ENCODE measurements at regions not wholly inside any gene's neighbourhood (a gene's known extent, or its start where the extent isn't known, plus 50 kb on each side); places are given as distances from the start of the nearest gene placed in this dataset.
"Not testable (repeated sequence)": the region's sequence is repeated elsewhere in the genome, so short reads cannot be mapped to it uniquely, and the experiment has no call there.

DNA sequence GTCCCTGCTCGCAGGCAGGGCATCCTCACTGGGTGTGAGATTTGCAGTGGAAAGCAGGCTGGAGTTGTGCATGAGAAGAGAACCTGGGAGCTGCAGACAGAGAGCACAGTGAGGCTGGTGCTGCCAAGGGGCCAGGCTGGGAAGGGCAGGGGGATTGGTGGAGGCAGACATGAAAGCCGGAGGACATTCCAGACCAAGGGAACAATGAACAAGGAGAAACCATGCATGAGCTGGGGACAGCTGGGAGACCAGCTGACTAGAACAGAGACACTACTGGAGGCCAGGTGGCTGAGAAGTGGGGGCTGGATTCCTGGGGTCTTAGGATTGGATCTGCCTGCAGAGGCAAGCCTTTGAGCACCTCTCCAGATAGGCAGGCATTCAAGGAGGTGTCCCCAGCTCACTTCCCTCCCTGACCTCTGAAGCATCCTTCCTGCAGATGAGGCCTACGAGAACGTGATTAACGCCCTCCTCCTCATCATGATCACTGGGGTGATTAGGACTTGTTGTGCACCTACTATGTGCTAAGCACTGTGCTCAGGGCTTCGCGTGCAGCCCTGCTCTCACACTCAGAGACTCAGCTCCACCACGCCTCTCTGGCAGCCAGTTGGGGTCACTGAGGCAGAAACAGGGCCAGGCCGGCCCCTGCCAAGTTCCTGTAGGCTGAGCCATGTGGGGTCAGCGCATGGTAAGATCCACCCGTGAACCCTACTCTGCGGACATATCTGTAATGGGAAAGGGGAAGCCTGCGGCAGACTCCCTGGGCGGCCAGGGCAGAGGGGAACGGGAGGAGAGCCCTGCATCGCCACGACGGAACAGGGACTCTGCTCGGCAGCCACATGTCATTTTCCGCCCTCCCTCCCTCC, 74.8 kb upstream of the SLC66A3 start:
- intact Hi-C loops (cut with micrococcal nuclease; ENCODE audit: unreplicated experiment), result no loop called here
- no peak overlapping the region for H3K4me3 Mint-ChIP-seq (ENCODE audit: low read depth, unreplicated experiment)
- TF ChIP-seq, protein P1, sequence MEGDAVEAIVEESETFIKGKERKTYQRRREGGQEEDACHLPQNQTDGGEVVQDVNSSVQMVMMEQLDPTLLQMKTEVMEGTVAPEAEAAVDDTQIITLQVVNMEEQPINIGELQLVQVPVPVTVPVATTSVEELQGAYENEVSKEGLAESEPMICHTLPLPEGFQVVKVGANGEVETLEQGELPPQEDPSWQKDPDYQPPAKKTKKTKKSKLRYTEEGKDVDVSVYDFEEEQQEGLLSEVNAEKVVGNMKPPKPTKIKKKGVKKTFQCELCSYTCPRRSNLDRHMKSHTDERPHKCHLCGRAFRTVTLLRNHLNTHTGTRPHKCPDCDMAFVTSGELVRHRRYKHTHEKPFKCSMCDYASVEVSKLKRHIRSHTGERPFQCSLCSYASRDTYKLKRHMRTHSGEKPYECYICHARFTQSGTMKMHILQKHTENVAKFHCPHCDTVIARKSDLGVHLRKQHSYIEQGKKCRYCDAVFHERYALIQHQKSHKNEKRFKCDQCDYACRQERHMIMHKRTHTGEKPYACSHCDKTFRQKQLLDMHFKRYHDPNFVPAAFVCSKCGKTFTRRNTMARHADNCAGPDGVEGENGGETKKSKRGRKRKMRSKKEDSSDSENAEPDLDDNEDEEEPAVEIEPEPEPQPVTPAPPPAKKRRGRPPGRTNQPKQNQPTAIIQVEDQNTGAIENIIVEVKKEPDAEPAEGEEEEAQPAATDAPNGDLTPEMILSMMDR (IDR thresholded peaks at IDR 0.05; ENCODE audit: unreplicated experiment), result no peak
- no peak for DNase-seq
- H3K9me3 Mint-ChIP-seq (ENCODE audit: low read depth, unreplicated experiment), result no peaks in the 10 kb centered on the region
- BruUV-seq (replicated peaks), result no TSS peak
- H3K27ac Mint-ChIP-seq (ENCODE audit: unreplicated experiment), result no peak overlapping the region
- CTCF ChIA-PET, result no interaction called here
- no peaks in the 10 kb centered on the region for H3K4me1 Mint-ChIP-seq (ENCODE audit: low read depth, unreplicated experiment)
- H3K36me3 Mint-ChIP-seq (ENCODE audit: insufficient read depth, unreplicated experiment), result no peaks in the 10 kb centered on the region
- H3K27me3 Mint-ChIP-seq (ENCODE audit: unreplicated experiment), result peaks cover 65% of the 10 kb centered on the region

DNA sequence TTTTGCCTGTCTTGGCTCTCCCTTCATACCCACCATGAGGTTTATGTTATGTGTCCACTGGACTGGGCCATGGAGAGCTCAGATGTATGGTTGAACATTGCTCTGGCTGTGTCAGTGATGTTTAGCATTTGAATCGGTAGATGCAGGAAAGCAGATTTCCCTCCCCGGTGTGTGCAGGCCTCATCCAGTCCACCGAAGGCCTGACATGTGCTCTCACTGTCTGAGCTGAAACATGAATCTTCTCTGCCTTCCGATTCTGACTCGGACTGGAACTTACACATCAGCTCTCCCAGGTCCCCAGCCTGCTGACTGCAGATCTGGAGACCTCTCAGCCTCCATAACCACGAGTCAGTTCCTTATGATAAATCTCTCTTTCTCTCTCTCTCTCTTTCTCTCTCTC, 72.4 kb upstream of the SLC66A3 start:
- BruUV-seq (replicated peaks), result no TSS peak
- Mint-ChIP-seq H3K36me3 (ENCODE audit: insufficient read depth, unreplicated experiment) (no peaks in the 10 kb centered on the region), H3K4me1 (ENCODE audit: low read depth, unreplicated experiment) (no peaks in the 10 kb centered on the region), H3K4me3 (ENCODE audit: low read depth, unreplicated experiment) (no peak overlapping the region), H3K27me3 (ENCODE audit: unreplicated experiment) (peaks cover 63% of the 10 kb centered on the region), H3K27ac (ENCODE audit: unreplicated experiment) (no peak overlapping the region), H3K9me3 (ENCODE audit: low read depth, unreplicated experiment) (no peaks in the 10 kb centered on the region)
- intact Hi-C loops (cut with micrococcal nuclease; ENCODE audit: unreplicated experiment), result no loop called here
- TF ChIP-seq, protein P1 (IDR thresholded peaks at IDR 0.05; ENCODE audit: unreplicated experiment), result no peak
- no peak for DNase-seq
- CTCF ChIA-PET, result no interaction called here

DNA sequence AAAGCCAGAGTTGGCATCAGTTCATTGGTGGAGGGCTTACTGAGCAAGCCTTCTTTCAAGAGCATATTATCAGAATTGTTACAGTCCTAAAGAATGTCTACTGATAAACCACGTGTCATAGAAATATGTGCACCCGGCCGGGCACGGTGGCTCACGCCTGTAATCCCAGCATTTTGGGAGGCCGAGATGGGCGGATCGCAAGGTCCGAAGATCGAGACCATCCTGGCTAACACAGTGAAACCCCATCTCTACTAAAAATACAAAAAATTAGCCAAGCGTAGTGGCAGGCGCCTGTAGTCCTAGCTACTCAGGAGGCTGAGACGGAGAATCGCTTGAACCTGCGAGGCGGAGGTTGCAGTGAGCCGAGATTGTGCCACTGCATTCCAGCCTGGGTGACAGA, 66.4 kb upstream of the SLC66A3 start:
- H3K4me3 Mint-ChIP-seq (ENCODE audit: low read depth, unreplicated experiment); H3K4me1 Mint-ChIP-seq (ENCODE audit: low read depth, unreplicated experiment); BruUV-seq (replicated peaks); H3K9me3 Mint-ChIP-seq (ENCODE audit: low read depth, unreplicated experiment); CTCF ChIA-PET; H3K27ac Mint-ChIP-seq (ENCODE audit: unreplicated experiment); DNase-seq; intact Hi-C loops (cut with micrococcal nuclease; ENCODE audit: unreplicated experiment); H3K36me3 Mint-ChIP-seq (ENCODE audit: insufficient read depth, unreplicated experiment): not testable (repeated sequence)
- peaks cover 53% of the 10 kb centered on the region for H3K27me3 Mint-ChIP-seq (ENCODE audit: unreplicated experiment)

DNA sequence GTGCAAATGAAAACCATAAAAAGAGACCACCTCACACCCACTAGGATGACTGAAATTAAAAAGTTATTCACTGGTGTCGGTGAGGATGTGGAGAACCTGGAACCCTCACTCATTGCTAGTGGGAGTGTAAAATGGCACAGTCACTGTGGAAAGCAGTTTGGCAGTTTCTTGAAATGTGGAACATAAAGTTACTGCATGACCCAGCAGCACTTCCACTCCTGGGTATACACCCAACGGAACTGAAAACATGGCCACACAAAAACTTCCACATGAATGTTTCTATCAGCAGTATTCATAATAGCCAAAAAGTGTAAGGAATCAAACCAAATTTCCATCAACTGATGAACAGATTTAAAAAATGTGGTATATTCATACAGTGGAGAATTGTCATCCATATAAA, 65.1 kb upstream of the SLC66A3 start:
- no peaks in the 10 kb centered on the region for H3K4me1 Mint-ChIP-seq (ENCODE audit: low read depth, unreplicated experiment)
- H3K27ac Mint-ChIP-seq (ENCODE audit: unreplicated experiment), result no peak overlapping the region
- no peak for DNase-seq
- CTCF ChIA-PET, result no interaction called here
- no peaks in the 10 kb centered on the region for H3K36me3 Mint-ChIP-seq (ENCODE audit: insufficient read depth, unreplicated experiment)
- no peaks in the 10 kb centered on the region for H3K9me3 Mint-ChIP-seq (ENCODE audit: low read depth, unreplicated experiment)
- no peak overlapping the region for H3K4me3 Mint-ChIP-seq (ENCODE audit: low read depth, unreplicated experiment)
- intact Hi-C loops (cut with micrococcal nuclease; ENCODE audit: unreplicated experiment), result no loop called here
- BruUV-seq (replicated peaks), result no TSS peak
- H3K27me3 Mint-ChIP-seq (ENCODE audit: unreplicated experiment), result peaks cover 54% of the 10 kb centered on the region
- TF ChIP-seq, protein P1 (IDR thresholded peaks at IDR 0.05; ENCODE audit: unreplicated experiment), result no peak

DNA sequence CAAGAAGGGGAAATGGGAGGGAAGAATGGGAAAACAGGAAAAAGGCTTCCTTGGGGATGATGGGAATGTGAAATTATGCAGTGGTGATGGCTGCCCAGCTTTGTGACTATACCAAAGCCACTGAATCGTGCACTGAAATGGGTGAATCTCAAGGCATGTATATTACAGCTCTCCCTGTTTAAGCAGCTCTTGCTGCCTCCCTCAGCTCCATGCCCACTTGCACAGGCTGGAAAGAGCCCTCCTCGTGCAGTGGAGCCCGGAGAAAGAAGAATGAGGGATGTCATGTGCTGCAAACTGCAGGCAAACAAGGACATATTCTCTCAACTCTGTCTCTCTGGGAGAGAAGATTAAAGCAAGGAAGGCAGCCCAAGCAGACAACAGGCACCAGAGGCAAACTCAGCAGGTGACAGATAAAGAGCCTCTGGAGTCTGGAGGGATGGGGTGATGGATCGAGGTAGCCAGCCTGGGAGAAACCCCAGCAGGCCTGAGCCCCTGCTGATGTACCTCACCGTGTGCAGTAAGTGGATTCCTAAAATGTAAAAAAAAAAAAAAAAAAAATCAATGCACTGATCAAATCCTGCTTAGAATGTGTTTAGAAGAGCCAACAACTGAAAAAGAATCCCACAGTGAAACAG, 62.4 kb upstream of the SLC66A3 start:
- intact Hi-C loops (cut with micrococcal nuclease; ENCODE audit: unreplicated experiment), result no loop called here
- BruUV-seq (replicated peaks), result no TSS peak

More for the DNA sequence above, 62.4 kb upstream of the SLC66A3 start:
- TF ChIP-seq, protein P1 (IDR thresholded peaks at IDR 0.05; ENCODE audit: unreplicated experiment), result no peak
- no peaks in the 10 kb centered on the region for H3K9me3 Mint-ChIP-seq (ENCODE audit: low read depth, unreplicated experiment)
- H3K27me3 Mint-ChIP-seq (ENCODE audit: unreplicated experiment), result peaks cover 49% of the 10 kb centered on the region
- no peaks in the 10 kb centered on the region for H3K36me3 Mint-ChIP-seq (ENCODE audit: insufficient read depth, unreplicated experiment)
- H3K27ac Mint-ChIP-seq (ENCODE audit: unreplicated experiment), result no peak overlapping the region
- H3K4me3 Mint-ChIP-seq (ENCODE audit: low read depth, unreplicated experiment), result no peak overlapping the region
- CTCF ChIA-PET, result interaction anchor here (0.6 kb wide), 1 partner anchor 23 kb away, joined by 3 read pairs; no protein-coding TSS in a partner anchor
- no peaks in the 10 kb centered on the region for H3K4me1 Mint-ChIP-seq (ENCODE audit: low read depth, unreplicated experiment)
- DNase-seq, result no peak

Measured in Calu3 (cell line).